GM19372 (cell line): ENCODE measurements at regions not wholly inside any gene's neighbourhood (a gene's known extent, or its start where the extent isn't known, plus 50 kb on each side); places are given as distances from the start of the nearest gene placed in this dataset.
"Not testable (repeated sequence)": the region's sequence is repeated elsewhere in the genome, so short reads cannot be mapped to it uniquely, and the experiment has no call there.

Source experiments
- ATAC-seq: cut with Tn5 transposase; IDR thresholded peaks from one replicate; pipeline ENCODE4 v1.9.1; 2021; ENCODE audit warnings: mild to moderate bottlenecking, low read depth, moderate library complexity; ENCODE audit not compliant: unreplicated experiment

GRCh38 chr14:51467392-51467791 is 184.3 kb upstream of the FRMD6 start:
- ATAC-seq = not testable (repeated sequence)

DNA sequence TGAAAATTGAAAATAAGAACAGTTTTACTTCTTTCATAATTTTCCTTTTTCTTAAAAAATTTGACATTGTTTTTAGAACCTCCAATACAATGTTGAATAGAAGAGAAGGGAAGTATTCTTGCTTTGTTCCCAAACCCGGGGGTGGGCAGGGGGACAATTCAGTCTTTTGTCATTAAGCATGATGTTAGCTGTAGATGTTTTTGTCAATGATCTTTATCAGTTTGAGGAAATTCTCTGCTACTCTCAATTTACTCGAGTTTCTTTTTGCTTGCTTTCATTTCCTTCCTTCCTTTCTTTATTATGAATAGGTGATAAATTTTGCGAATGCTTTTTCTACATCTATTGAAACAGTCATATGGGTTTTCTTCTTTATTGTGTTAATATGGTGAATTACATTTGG is 183.2 kb upstream of the FRMD6 start:
- no peak for ATAC-seq

GRCh38 chr14:51472881-51473280 is 178.8 kb upstream of the FRMD6 start:
- ATAC-seq = no peak

DNA sequence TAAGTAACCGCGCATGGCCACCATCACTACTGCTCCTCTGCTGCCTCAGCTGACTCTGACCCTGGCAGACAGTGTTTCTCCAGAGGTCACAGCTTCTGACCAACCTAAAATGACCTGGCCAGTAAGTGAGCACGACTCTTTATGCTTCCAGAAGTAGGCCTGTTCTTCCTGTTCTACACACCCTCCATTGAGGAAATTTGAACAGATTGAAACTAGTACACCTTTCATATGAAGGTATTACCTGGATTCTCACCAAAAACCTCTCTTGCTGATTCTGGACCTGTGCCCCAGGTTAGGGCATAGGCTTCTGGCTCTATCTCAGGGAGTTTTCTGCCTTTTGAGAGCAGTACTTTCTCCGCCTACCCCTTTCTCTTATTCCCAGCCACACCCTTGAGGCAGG is 178.4 kb upstream of the FRMD6 start:
- no peak for ATAC-seq

DNA sequence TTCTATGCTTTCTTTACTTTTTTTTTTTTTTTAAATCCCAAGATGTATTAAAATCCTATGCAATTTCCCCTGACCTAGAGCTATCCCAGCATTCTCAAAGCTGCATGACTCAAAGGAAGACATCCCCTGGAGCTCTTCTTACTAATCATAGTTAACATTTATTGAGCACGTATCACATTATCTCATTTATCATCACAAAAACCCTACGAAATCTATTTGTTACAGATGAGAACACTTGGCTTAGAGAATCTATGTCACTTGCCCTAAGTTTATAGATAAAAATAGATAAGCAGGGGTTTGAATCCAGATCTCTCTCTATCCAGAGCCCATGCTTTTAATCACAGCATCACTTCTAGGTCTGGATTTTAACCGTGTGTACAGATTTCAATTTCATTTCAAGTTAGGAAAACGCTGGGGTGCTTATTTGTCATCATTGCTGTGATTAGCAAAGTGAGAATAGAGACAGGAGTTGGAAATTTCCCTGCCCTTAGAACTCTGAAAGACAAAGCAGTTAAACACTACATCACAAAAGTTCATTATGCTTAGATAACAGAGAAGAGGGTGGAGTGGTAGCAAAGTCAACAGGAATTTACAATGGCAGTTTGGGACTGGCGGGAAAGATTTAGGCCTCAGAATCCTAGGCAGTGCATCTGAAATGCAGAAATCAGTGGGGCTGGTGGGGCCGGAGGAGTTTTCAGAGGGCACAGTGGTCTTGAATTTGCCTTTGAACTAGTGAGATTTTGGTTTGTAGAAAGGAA is 177.7 kb upstream of the FRMD6 start:
- ATAC-seq = no peak

DNA sequence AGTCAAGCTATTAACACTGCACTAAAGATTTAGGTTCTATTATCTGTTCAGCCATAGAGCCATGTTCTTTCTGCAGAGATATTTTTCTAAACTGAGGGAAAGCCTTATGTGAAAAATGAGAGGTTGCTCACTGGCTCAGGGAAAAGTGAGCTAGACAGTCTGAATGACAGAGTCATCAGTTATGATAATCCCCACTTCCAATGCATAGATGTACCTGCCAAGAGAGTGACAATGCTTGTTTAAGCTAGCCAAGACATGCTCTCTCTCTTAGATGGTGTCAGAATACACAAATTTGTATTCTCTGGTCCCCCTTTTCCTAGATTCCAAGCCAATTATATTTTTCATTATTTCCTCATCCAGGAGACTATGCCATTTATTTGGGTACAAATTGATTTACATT is 176.9 kb upstream of the FRMD6 start:
- no peak for ATAC-seq

- no peak for ATAC-seq
These were observed 173.5 kb upstream of the FRMD6 start for GRCh38 chr14:51478175-51478621.

- peak; percentile 68 for ATAC-seq
These were observed 172.0 kb upstream of the FRMD6 start for GRCh38 chr14:51479584-51480325.

DNA sequence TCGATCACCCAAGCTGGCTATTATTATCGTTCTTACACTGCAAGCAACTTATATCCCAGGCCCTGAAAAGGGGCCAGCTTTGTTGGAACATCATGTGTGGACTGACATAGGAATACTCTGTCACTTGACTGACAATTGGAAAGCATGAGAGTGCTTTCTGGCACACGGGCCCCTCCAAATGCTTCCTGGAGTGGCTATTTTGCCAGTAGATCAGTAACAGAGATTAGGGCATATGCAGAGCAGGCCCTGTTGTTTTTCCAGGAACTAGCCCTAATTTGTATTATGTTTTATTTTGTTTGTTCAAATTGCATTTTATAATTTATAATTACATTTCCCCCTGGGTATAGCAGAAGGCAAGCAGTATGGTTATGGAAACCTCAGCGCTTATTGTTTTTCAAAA is 170.1 kb upstream of the FRMD6 start:
- ATAC-seq = no peak

DNA sequence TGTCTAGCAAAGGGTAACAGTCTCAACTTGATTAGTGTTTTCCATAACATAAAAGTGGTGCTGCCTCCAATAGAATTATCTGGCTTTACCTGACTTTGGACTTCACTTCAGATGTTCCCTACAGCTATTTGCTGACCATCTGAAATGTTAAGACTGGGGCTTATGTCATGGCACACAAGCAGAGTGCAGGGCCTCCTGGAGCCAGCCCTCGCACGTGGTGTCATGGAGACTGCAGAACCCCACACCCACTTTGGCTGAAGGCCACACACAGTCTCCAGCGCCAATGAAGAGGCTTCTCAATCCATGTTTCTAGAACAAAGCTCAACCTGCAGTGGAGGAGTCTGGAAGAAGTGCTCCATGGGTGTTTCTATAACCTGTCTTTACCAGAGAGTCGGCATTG is 169.6 kb upstream of the FRMD6 start:
- no peak for ATAC-seq

DNA sequence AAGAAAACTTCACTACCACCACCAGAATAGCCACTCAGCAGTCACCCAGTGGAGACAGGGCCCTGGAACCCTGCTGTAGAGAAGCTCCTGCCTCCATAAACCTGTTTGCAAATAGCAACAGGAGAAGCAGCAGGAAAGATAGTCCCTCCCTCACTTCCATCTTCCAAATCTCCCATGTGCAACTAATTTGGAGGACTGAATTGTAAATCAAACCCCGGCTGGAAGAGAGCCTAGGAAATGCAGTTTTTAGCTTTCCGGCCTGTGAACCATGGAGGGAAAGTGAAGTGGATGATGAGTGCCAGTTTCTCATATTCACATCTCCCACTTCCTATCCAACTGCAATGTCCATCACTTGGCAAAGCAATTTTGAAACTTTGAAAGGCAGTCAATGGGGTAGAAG is 167.2 kb upstream of the FRMD6 start:
- no peak for ATAC-seq

DNA sequence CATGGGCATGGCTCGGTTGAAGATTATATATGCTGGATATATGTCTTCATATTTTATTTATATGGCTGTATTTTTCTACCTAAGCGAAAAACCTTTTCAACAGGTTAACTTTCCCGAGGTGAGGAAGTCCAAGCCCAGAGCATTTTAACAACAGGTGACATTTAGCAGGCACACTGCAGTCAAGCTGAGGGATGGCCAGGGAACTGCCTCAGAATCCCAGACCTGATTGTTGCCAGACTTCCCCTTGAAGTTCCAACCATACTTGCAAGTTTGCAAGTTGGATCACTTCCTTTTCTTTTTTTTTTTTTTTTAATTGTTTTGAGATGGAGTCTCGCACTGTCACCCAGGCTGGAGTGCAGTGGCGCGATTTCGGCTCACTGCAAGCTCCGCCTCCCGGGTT is 166.0 kb upstream of the FRMD6 start:
- no peak for ATAC-seq

DNA sequence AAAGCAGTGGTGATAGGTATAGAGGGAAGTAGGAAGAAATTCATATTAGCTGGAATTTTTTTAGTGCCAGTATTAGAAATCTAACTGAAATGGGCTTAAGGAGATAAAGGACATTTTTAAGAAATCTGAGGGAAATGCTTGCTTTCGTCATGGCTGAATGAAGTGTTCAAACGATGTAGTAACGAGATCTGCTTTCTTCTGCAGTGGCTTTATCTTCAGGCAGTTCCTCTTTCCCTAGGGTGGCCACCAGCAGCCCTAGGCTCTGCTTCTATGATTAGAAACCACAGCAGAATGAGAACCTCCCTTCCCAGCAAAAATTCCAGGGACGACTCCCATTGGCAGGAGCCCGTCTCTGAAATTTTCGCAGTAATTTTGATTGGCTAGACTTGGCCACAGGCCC is 163.9 kb upstream of the FRMD6 start:
- no peak for ATAC-seq

DNA sequence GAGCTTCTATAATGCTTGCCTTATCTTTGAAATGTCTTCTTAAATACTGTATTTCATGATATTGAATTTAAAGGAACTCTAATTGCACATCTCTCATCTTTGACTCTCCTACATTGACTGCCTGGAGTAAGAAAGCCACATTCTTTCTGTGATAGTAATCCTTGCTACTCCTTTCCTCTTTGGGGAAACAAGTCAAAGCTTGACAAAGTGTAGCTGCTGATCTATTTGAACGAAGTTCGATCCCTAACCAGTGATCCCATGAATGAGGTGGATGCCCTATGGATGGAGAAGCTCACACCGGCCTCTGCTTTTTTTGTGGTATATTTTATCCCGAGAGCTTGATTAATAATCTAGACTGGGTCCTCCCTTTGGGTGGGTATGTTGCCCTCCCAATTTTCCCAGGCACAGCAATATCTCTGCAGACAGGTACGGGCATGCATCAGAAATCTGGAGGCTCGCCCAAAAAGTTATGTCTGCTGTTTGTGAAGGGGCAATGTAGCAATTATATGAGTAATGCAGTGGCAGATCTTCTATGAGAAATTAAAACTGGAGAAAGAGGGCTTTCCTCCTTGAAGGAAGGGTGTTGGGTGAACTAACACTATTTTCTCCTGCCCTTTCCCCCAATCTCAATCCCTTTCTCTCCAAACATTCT is 163.0 kb upstream of the FRMD6 start:
- no peak for ATAC-seq

DNA sequence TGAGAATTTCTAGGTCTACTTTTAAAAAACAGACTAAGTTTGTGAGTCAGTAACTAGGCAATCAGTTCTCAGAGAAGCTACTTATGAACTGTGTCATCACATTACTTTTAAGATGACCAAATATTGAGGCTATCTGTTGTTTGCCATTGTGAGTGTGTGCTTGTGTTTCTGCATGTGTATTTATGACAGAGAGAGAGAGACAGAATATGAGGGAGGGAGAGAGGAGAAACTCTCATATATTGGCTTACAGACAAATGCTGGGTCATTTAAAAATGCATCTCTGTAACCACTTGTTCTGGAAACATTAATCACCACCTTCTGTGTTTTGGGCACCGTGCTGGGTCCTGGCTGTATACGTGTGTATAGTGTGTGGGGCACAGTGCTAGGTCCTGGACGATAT is 161.5 kb upstream of the FRMD6 start:
- no peak for ATAC-seq

DNA sequence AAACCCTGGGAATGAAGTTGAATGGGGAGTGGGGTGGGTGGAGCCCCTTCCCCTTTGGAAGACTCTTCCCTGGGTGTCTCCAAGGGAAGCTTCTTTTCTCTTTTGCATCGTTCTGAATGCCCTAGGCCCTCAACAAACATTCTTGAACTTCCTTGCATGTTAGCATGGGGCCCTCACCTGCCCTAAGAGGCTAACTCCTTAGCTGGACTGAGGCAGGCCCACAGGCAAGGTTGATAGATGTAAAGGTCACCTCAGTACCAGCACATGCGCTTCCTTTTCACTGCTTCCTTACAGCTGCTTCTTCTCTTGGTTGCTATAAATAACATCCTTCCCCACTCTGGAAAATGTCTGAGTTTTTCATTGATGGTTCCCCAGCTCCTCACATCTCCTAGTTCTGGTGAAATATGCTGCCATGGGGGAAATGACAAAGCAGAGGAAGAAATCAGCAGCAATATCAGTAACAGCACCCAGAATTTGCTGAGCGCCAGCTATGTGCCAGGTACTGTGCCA is 160.6 kb upstream of the FRMD6 start:
- ATAC-seq = no peak

DNA sequence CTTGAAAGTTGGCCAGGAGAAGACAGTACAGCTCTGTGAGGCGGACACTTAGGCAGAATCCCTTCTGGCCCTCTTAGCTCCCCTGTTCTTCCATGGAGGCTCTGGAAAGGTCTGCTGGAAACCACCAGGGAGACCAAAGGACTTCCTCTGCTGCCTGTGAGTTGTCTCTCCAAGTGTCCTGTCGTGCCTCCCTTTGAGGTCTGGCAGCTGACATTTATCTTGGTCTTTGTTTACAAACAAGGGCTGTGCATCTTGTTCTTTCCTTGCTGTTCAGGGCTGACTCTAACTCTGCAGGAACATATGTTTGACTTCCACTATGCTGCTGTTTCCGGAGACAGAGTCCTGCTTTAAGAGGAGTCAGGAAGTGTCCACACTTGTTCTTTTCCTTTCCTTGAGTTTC is 159.9 kb upstream of the FRMD6 start:
- ATAC-seq = no peak

DNA sequence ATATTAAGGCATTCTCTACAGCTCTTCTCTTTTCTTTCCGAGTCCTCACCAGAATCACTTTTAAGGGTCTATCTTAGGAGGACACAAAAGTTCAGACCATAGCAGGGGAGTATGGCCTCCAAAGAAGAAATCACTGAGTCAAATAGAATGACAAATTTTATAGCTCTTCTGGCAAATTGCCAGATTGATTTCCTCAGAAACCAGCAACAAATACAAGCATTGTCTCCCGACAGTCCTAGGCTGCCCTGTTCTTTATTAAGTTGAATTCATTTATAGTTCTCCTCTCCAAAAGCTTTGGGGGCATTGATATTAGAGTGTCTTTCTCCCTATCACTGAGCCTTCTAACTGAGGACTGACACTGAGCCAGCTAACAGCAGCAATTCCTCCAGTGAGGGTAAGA is 156.4 kb upstream of the FRMD6 start:
- ATAC-seq = no peak

DNA sequence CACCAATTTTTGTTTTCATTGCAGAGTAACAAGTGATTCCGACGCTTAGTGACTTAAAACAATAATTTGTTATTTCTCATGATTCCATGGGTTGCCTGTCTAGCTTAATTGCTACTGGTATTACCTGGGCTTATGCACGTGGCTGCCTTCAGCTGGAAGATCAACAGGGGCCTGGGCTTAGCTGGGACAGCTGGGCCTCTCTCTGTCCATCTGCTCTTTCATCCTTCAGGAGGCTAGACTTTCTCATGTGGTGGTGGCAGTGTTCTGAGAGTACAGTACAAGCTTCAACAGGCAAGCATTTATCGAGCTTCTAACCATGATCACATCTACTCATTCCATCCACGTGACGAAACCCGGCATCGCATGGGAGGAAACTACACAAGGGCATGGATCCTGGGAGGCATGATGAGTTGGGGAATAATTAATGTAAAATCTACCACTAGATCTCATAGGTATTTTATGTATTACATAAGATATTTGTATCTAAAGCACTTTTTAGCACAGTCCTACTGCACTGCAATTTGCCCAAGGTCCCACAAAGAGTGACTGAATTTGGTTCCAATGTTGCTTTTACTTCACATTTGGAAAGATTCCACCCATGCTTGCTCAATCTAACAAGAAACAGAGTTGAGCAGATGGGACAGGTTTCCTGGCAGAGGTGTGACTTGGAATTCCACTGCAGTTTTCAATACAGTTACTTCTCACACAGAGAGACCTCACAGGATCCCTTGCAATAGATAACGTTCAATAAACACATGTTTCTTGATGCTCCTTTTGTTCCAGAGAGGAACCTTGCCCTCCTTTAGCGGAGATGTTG is 153.1 kb upstream of the FRMD6 start:
- ATAC-seq = no peak

DNA sequence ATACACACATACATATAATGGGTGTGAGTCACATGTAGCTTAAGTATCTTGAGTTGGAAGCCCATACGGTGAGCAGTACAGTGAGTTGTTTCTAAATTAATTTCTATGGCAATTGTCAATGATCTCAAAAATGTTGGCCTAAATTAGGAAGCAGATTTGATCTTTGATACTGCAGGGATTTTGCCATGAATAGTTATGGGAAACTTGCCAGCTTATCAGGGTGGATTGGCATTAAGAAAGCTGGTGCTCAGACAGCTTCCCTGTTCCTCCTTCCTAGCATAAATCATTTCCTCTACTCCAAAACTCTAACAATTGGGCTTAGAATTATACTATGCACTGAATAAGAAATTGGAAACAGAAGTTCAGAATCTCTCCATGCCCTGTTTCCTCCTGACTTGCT is 150.9 kb upstream of the FRMD6 start:
- ATAC-seq = no peak

GRCh38 chr14:51501746-51502145 is 150.0 kb upstream of the FRMD6 start:
- ATAC-seq = no peak
